H1 (cell line): ENCODE measurements at regions not wholly inside any gene's neighbourhood (a gene's known extent, or its start where the extent isn't known, plus 50 kb on each side); places are given as distances from the start of the nearest gene placed in this dataset.
"Not testable (repeated sequence)": the region's sequence is repeated elsewhere in the genome, so short reads cannot be mapped to it uniquely, and the experiment has no call there.

ENCODE experiments used
- EP300 ChIP-seq, 2 experiments: IDR thresholded peaks; 1 replicate in 1 of 2; 2 replicates in 1 of 2; pipeline ENCODE4 v1.6.1; 2011 to 2012; ENCODE audit warnings: low read depth in 2 of 2, low read length in 2 of 2, mild to moderate bottlenecking in 2 of 2, borderline replicate concordance in 1 of 2, inconsistent platforms in 1 of 2, moderate library complexity in 1 of 2
- JUND ChIP-seq: IDR thresholded peaks from 2 replicates; pipeline ENCODE4 v1.6.1; 2011; ENCODE audit warnings: mild to moderate bottlenecking, improper control_type of control experiment, low read length
- SP1 ChIP-seq: IDR thresholded peaks from 2 replicates; pipeline ENCODE4 v1.6.1; 2011; ENCODE audit warnings: low read depth, low read length
- TF ChIP-seq, protein P1 (sequence below), 3 experiments: IDR thresholded peaks; 1 replicate in 2 of 3; 2 replicates in 1 of 3; pipeline versions ENCODE4 v1.5.1 to v1.6.1; 2011; ENCODE audit warnings: low read length in 3 of 3, mild to moderate bottlenecking in 3 of 3, inconsistent platforms in 2 of 3, low read depth in 1 of 3, moderate library complexity in 1 of 3; ENCODE audit not compliant: insufficient read depth in 1 of 3; ENCODE audit errors: control extremely low read depth in 1 of 3

DNA sequence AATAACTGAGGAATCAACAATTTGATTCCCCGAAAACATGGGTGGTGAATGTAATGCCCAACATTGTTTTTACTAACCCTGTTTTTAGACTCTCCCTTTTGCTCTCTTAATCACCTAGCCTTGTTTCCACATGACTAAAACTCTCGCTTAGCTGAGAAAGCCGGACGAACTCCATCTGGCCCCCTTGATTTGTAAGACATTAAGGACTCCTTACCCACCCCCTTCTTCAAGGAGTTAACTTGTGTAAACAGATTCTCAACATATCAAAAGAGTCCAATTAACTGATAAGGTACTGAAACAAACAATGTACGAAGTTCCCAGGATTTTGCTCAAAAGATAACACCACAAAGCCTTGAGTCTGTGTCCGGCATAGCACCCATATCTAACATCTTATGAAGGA is 194.3 kb downstream of the ZNF737 start:
- TF ChIP-seq, protein P1, sequence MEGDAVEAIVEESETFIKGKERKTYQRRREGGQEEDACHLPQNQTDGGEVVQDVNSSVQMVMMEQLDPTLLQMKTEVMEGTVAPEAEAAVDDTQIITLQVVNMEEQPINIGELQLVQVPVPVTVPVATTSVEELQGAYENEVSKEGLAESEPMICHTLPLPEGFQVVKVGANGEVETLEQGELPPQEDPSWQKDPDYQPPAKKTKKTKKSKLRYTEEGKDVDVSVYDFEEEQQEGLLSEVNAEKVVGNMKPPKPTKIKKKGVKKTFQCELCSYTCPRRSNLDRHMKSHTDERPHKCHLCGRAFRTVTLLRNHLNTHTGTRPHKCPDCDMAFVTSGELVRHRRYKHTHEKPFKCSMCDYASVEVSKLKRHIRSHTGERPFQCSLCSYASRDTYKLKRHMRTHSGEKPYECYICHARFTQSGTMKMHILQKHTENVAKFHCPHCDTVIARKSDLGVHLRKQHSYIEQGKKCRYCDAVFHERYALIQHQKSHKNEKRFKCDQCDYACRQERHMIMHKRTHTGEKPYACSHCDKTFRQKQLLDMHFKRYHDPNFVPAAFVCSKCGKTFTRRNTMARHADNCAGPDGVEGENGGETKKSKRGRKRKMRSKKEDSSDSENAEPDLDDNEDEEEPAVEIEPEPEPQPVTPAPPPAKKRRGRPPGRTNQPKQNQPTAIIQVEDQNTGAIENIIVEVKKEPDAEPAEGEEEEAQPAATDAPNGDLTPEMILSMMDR (IDR thresholded peaks at IDR 0.05; ENCODE audit: control extremely low read depth in 1 of 3, insufficient read depth in 1 of 3, low read depth in 1 of 3, low read length in 3 of 3): not testable (repeated sequence)
- TF ChIP-seq JUND; SP1; EP300 (IDR thresholded peaks at IDR 0.05; ENCODE audit: borderline replicate concordance in 1 of 2, low read depth in 2 of 2, low read length in 2 of 2): not testable (repeated sequence)
